Heart right ventricle (tissue), 16 donors: ENCODE measurements at regions not wholly inside any gene's neighbourhood (a gene's known extent, or its start where the extent isn't known, plus 50 kb on each side); places are given as distances from the start of the nearest gene placed in this dataset.

Experiments used
- ATAC-seq, 8 donors: fragments of 200-7000 bp; cut with Tn5 transposase; one replicate each; pipeline ENCODE4 v1.9.1; 2020; ENCODE audit warnings: mild to moderate bottlenecking in 8 of 8, moderate library complexity in 8 of 8, moderate number of reproducible peaks in 1 of 8
- DNase-seq, 2 donors: peaks; one replicate each; pipeline ENCODE4 v3.0.0-alpha.2; 2020
- H3K27ac ChIP-seq, 10 donors: fragments of 200-600 bp; sonication (generic) in 2 of 10; one replicate each; pipeline versions ENCODE4 v1.5.0 to v1.8.0; 2020 to 2022; ENCODE audit warnings: mild to moderate bottlenecking in 3 of 10
- H3K27me3 ChIP-seq, 7 donors: fragments of 200-600 bp; one replicate each; pipeline ENCODE4 v1.8.0; 2021 to 2022; ENCODE audit warnings: mild to moderate bottlenecking in 2 of 7
- H3K36me3 ChIP-seq, 9 donors: fragments of 200-600 bp; sonication (generic) in 1 of 9; one replicate each; pipeline versions ENCODE4 v1.5.0 to v1.8.0; 2020 to 2022; ENCODE audit warnings: mild to moderate bottlenecking in 2 of 9
- H3K4me1 ChIP-seq, 9 donors: fragments of 200-600 bp; sonication (generic) in 1 of 9; one replicate each; pipeline versions ENCODE4 v1.5.0 to v1.8.0; 2020 to 2022; ENCODE audit warnings: mild to moderate bottlenecking in 4 of 9
- H3K4me3 ChIP-seq, 10 donors: fragments of 200-600 bp; sonication (generic) in 2 of 10; one replicate each; pipeline versions ENCODE4 v1.5.0 to v1.8.0; 2020 to 2022; ENCODE audit warnings: mild to moderate bottlenecking in 7 of 10, moderate library complexity in 2 of 10
- H3K9me3 ChIP-seq, 11 donors: fragments of 200-600 bp in 10 of 11; sonication (generic) in 2 of 11; one replicate each; pipeline versions ENCODE4 v1.5.0 to v1.8.0; 2013 to 2022; ENCODE audit warnings: mild to moderate bottlenecking in 2 of 11, control low read depth in 1 of 11, moderate library complexity in 1 of 11
- CTCF ChIP-seq, 9 donors: fragments of 200-600 bp; sonication (generic) in 2 of 9; IDR thresholded peaks; one replicate each; pipeline versions ENCODE4 v1.5.0 to v1.8.0; 2021 to 2022; ENCODE audit warnings: antibody characterized with exemption in 9 of 9, mild to moderate bottlenecking in 5 of 9, moderate library complexity in 1 of 9
- WGBS, 2 donors: extraction: QIAGEN DNeasy Blood & Tissue Kit; methylation state at CpG; one replicate each; pipeline ENCODE4 v1.1.7; 2013; ENCODE audit warnings: inconsistent platforms in 1 of 2; 5-methylcytosine and 5-hydroxymethylcytosine counted together
- intact Hi-C, 10 donors: fragments of 100-400 bp; cut with DNase I; formaldehyde crosslinking; loops; one replicate each; pipeline versions ENCODE4 v1.11.1 to v1.14.2; 2022
- donor health status: Arrhythmogenic right ventricular cardiomyopathy.
- donor health status: ischemic (EF 13 %, LVEDD 7.1; RV severe dilation, severe dysfunction).
- donor health status: healthy with polysubstance abuse.
- donor health status: DM: no; HTN: yes; CAD: no.
- donor health status: DM: no; HTN: no; CAD: no.
- donor health status: ischemic (EF 25% LVEDD 6.9; RV normal size, moderate dysfunction).
- donor health status: ischemic (EF 25% LVEDD 5.7; RV mildly dilated, moderate dysfunction).
- donor health status: healthy.
- donor health status: DM: yes; HTN: yes; CAD: no.
- donor health status: Ischemic cardiomyopathy.
- donor health status: ischemic (EF 35%, LVEDD 5.7; RV mildly dilated, moderate dysfunction).
- donor health status: nonischemic (EF 11% LVEDD 7.7; RV severe dilation, severe dysfunction).
- donor health status: DM: yes; HTN: yes; CAD: no.
- donor health status: PGD.
- donor health status: ischemic (EF 29% LVEDD 5.4; RV normal size, mild dysfunction).
- donor health status: nonischemic (EF 23%, LVEDD 6.1; RV moderate dilation, normal function).

- 89 to 92% methylated on average over 4 of the region's 4 CpGs for WGBS, 2 donors
- Histone ChIP-seq H3K27ac (no peak overlapping the region), H3K27me3 (no peaks in the 10 kb centered on the region), H3K4me1 (no peaks in the 10 kb centered on the region), H3K36me3 (no peaks in the 10 kb centered on the region), H3K9me3 (peaks cover 0 to 5% (median 0%) of the 10 kb centered on the region in 11 donors), H3K4me3 (no peak overlapping the region)
- intact Hi-C loops, result no loop called here
- no peak for DNase-seq
- no peak for TF ChIP-seq CTCF (IDR thresholded peaks at IDR 0.05)
- no peak for ATAC-seq
Measured at GRCh38 chr4:96044971-96045370, 205.1 kb downstream of the PDHA2 start.

- Histone ChIP-seq H3K4me1 (no peaks in the 10 kb centered on the region), H3K27me3 (no peaks in the 10 kb centered on the region), H3K27ac (no peak overlapping the region), H3K9me3 (peaks cover 0 to 5% (median 0%) of the 10 kb centered on the region in 11 donors), H3K4me3 (no peak overlapping the region), H3K36me3 (no peaks in the 10 kb centered on the region)
- intact Hi-C loops, result no loop called here
- DNase-seq (no peak), ATAC-seq (no peak)
- 55 to 71% methylated on average over 1 of the region's 1 CpG for WGBS, 2 donors
- TF ChIP-seq CTCF (IDR thresholded peaks at IDR 0.05), result no peak
Measured at GRCh38 chr4:96052827-96053226, 212.9 kb downstream of the PDHA2 start.

DNA sequence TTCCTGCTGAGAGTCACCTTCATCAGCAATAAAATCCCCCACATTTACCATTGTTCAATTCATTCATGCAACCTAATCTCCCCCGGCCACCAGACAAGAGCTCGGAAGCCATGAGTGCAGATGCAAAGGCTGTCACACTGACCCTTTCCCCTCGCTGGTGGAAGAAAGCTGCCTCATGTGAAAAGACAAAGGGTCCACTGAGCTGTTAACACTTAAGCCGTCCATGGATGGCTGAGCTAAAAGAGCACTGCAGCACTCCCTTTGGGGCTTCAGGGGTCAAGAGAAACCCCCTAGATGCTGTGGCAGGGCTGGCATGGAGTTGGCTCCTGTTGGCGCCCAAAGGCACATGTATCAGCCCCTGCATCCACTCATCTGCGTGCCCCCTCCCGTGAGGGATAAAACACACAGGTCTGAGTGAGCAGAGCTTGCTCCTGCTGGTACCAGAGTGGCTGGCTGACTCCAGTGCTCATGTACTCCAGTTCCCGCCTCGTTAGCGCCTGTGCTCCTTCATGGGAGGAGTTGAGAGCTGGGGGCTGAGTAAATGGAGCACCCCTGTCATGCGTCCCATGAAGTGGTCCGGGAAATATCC, 216.5 kb downstream of the PDHA2 start:
- no peaks in the 10 kb centered on the region for H3K9me3 ChIP-seq
- 88 to 90% methylated on average over 12 of the region's 12 CpGs for WGBS, 2 donors
- no peak for DNase-seq
- no peak overlapping the region for H3K27ac ChIP-seq
- no peaks in the 10 kb centered on the region for H3K36me3 ChIP-seq
- TF ChIP-seq CTCF (IDR thresholded peaks at IDR 0.05), result no peak
- no peaks in the 10 kb centered on the region for H3K4me1 ChIP-seq
- intact Hi-C loops, result no loop called here
- H3K27me3 ChIP-seq, result no peaks in the 10 kb centered on the region
- H3K4me3 ChIP-seq, result no peak overlapping the region
- ATAC-seq, result no peak

DNA sequence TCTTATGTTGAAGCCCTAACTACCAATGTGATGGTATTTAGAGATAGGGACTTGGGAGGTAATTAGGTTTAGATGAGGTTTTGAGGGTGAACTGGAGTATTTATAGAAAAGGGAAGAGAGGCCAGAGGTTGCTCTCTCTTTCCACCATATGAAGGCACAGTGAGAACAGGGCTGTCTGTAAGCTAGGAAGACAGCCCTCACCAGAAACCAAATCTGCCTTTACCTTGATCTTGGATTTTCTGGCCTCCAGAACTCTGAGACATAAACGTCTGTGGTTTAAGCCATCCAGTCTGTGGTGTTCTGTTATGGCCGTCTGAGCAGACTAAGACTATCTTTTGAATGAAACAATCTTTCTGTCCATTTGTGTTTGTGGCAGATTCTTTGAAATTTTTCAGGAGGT, 223.7 kb downstream of the PDHA2 start:
- ATAC-seq (no peak), DNase-seq (no peak)
- intact Hi-C loops, result no loop called here
- Histone ChIP-seq H3K9me3 (no peaks in the 10 kb centered on the region), H3K27me3 (no peaks in the 10 kb centered on the region), H3K36me3 (no peaks in the 10 kb centered on the region), H3K27ac (no peak overlapping the region), H3K4me3 (no peak overlapping the region), H3K4me1 (no peaks in the 10 kb centered on the region)
- WGBS, 2 donors, result 58 to 63% methylated on average over 2 of the region's 2 CpGs
- TF ChIP-seq CTCF (IDR thresholded peaks at IDR 0.05), result no peak
